ENCODE measurements at regions not wholly inside any gene's neighbourhood (a gene's known extent, or its start where the extent isn't known, plus 50 kb on each side); places are given as distances from the start of the nearest gene placed in this dataset.

DNA sequence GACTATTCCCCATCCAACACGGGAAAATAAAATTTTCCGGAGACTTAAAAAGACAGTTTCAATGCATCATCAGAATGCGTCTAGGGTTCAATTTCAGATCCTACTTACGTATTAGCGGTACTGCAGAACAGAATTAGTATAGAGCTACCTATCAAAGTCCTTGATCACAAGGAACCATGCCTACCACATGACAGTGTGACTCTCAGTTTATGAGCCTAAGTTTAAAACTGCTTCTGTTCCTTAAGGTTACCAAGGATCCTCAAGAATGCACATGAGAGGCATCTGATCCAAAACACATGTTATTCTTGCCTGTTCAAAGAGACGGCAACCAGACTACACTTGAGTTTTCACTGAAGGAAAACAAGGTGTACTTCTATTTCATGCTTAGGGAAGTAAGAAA, 369.7 kb downstream of the EPHA4 start:
- Histone ChIP-seq H3K27me3 (no peaks in the 10 kb centered on the region), H3K4me1 (ENCODE audit: insufficient read depth) (peaks cover 17% of the 10 kb centered on the region), H3K4me3 (no peak overlapping the region), H3K4me2 (no peak overlapping the region), H2AFZ (no peak overlapping the region), H4K20me1 (ENCODE audit: insufficient read depth, poor library complexity, severe bottlenecking) (no peaks in the 10 kb centered on the region), H3K27ac (no peak overlapping the region), H3K9me3 (ENCODE audit: low read depth) (no peaks in the 10 kb centered on the region), H3K36me3 (replicated peaks; ENCODE audit: insufficient read depth, low read depth) (no peaks in the 10 kb centered on the region), H3K79me2 (no peaks in the 10 kb centered on the region), H3K9me2 (replicated peaks; ENCODE audit: insufficient read depth) (no peaks in the 10 kb centered on the region)
- 89% methylated on average over 6 of the region's 6 CpGs for WGBS (ENCODE audit: low lambda C conversion rate, missing lambda C conversion rate)
- TF ChIP-seq, protein P1, sequence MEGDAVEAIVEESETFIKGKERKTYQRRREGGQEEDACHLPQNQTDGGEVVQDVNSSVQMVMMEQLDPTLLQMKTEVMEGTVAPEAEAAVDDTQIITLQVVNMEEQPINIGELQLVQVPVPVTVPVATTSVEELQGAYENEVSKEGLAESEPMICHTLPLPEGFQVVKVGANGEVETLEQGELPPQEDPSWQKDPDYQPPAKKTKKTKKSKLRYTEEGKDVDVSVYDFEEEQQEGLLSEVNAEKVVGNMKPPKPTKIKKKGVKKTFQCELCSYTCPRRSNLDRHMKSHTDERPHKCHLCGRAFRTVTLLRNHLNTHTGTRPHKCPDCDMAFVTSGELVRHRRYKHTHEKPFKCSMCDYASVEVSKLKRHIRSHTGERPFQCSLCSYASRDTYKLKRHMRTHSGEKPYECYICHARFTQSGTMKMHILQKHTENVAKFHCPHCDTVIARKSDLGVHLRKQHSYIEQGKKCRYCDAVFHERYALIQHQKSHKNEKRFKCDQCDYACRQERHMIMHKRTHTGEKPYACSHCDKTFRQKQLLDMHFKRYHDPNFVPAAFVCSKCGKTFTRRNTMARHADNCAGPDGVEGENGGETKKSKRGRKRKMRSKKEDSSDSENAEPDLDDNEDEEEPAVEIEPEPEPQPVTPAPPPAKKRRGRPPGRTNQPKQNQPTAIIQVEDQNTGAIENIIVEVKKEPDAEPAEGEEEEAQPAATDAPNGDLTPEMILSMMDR (IDR thresholded peaks at IDR 0.05; ENCODE audit: poor library complexity) = no peak
- no peak for TF ChIP-seq EZH2phosphoT487 (IDR thresholded peaks at IDR 0.05; ENCODE audit: low read depth, severe bottlenecking, unreplicated experiment)
- no peak for DNase-seq (ENCODE audit: low spot score)

DNA sequence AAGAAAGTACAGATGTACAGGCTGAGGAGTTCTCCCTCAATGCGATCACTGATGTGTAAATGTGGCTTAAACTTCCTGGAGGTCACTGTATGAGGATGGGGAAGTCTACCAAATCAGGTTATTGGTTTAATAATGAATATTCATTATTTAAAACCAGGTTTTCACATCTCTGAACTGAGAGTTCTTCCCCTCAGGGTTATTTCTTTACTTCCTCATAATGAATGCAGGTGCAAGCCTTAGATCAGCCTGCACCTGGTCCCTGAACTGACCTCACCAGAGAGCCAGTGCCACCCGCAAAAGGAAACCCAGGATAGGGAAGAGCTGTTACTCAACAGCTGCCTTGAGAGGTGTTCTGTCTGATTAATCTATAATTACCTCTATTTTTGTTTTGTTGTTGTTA, 369.0 kb downstream of the EPHA4 start:
- no peaks in the 10 kb centered on the region for H3K36me3 ChIP-seq (replicated peaks; ENCODE audit: insufficient read depth, low read depth)
- no peak overlapping the region for H3K4me2 ChIP-seq
- no peak overlapping the region for H3K4me3 ChIP-seq

DNA sequence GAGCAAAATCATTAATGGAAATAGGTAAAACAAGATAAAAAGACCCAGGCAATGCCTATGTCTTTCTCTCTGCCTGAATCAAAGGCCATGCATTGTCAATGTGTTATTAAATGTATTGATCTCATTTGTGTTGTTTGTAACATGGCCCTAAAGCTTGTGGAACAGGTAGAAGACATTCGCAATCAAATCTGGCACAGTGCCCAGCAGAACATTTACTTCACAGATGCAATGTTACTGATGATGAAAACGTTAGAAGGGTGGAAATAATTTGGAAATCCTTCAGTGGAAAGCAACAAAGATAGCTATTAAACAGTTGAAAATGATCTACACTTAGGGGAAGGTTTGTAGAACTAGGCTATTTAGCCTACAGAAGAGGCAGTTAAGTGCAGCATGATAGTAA, 368.2 kb downstream of the EPHA4 start:
- Histone ChIP-seq H3K9me3 (ENCODE audit: low read depth) (no peaks in the 10 kb centered on the region), H3K9me2 (replicated peaks; ENCODE audit: insufficient read depth) (no peaks in the 10 kb centered on the region), H3K79me2 (no peaks in the 10 kb centered on the region), H3K27ac (no peak overlapping the region), H3K4me2 (no peak overlapping the region), H3K4me1 (ENCODE audit: insufficient read depth) (peaks cover 17% of the 10 kb centered on the region), H3K4me3 (no peak overlapping the region), H3K36me3 (replicated peaks; ENCODE audit: insufficient read depth, low read depth) (no peaks in the 10 kb centered on the region), H3K27me3 (no peaks in the 10 kb centered on the region), H4K20me1 (ENCODE audit: insufficient read depth, poor library complexity, severe bottlenecking) (no peaks in the 10 kb centered on the region), H2AFZ (no peak overlapping the region)
- TF ChIP-seq EZH2 (IDR thresholded peaks at IDR 0.05; ENCODE audit: borderline replicate concordance) = no peak
- no peak for TF ChIP-seq EZH2phosphoT487 (IDR thresholded peaks at IDR 0.05; ENCODE audit: low read depth, severe bottlenecking, unreplicated experiment)
- TF ChIP-seq, protein P1 (IDR thresholded peaks at IDR 0.05; ENCODE audit: poor library complexity) = no peak
- DNase-seq (ENCODE audit: low spot score) = peak; percentile 32
- WGBS (ENCODE audit: low lambda C conversion rate, missing lambda C conversion rate) = 22% methylated on average over 2 of the region's 2 CpGs

More for the DNA sequence above, 369.0 kb downstream of the EPHA4 start:
- 95% methylated on average over 2 of the region's 2 CpGs for WGBS (ENCODE audit: low lambda C conversion rate, missing lambda C conversion rate)
- H3K9me3 ChIP-seq (ENCODE audit: low read depth) = no peaks in the 10 kb centered on the region
- H3K9me2 ChIP-seq (replicated peaks; ENCODE audit: insufficient read depth) = no peaks in the 10 kb centered on the region
- no peaks in the 10 kb centered on the region for H3K79me2 ChIP-seq
- H4K20me1 ChIP-seq (ENCODE audit: insufficient read depth, poor library complexity, severe bottlenecking) = no peaks in the 10 kb centered on the region
- no peak overlapping the region for H2AFZ ChIP-seq
- H3K4me1 ChIP-seq (ENCODE audit: insufficient read depth) = peaks cover 17% of the 10 kb centered on the region
- no peaks in the 10 kb centered on the region for H3K27me3 ChIP-seq
- TF ChIP-seq, protein P1 (IDR thresholded peaks at IDR 0.05; ENCODE audit: poor library complexity) = no peak
- no peak for TF ChIP-seq EZH2phosphoT487 (IDR thresholded peaks at IDR 0.05; ENCODE audit: low read depth, severe bottlenecking, unreplicated experiment)
- no peak overlapping the region for H3K27ac ChIP-seq
- DNase-seq (ENCODE audit: low spot score) = no peak

DNA sequence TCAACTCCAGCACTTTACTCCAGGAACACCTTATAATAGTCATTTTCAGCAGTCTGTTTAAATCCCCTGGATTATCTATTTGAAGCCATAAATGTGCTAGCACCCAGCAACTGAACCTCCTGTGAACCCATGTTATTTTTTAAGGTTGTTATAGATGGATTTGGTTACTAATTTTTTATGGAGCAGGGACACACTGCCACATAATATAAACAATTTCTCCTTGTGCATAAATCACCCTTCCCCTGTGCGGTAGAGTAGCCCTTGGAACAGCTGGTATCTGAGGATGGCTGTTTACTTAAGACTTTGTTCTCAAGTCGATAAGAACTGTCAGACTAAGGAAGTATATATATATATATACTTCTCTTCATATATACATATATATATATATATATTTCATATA, 367.4 kb downstream of the EPHA4 start:
- H3K27me3 ChIP-seq = no peaks in the 10 kb centered on the region
- peak overlapping the region; percentile 11 for H3K4me2 ChIP-seq
- H3K4me3 ChIP-seq = no peak overlapping the region
- TF ChIP-seq, protein P1 (IDR thresholded peaks at IDR 0.05; ENCODE audit: poor library complexity) = no peak
- no peak for TF ChIP-seq EZH2 (IDR thresholded peaks at IDR 0.05; ENCODE audit: borderline replicate concordance)
- no peak for TF ChIP-seq EZH2phosphoT487 (IDR thresholded peaks at IDR 0.05; ENCODE audit: low read depth, severe bottlenecking, unreplicated experiment)
- peaks cover 17% of the 10 kb centered on the region for H3K4me1 ChIP-seq (ENCODE audit: insufficient read depth)
- H2AFZ ChIP-seq = no peak overlapping the region
- 12% methylated on average over 2 of the region's 2 CpGs for WGBS (ENCODE audit: low lambda C conversion rate, missing lambda C conversion rate)
- no peaks in the 10 kb centered on the region for H3K9me3 ChIP-seq (ENCODE audit: low read depth)
- H3K9me2 ChIP-seq (replicated peaks; ENCODE audit: insufficient read depth) = no peaks in the 10 kb centered on the region
- no peaks in the 10 kb centered on the region for H4K20me1 ChIP-seq (ENCODE audit: insufficient read depth, poor library complexity, severe bottlenecking)
- peak; percentile 18 for DNase-seq (ENCODE audit: low spot score)
- H3K79me2 ChIP-seq = no peaks in the 10 kb centered on the region
- H3K36me3 ChIP-seq (replicated peaks; ENCODE audit: insufficient read depth, low read depth) = no peaks in the 10 kb centered on the region
- no peak overlapping the region for H3K27ac ChIP-seq

Measured in hepatocyte (in vitro differentiated cells).